Spleen (tissue), 11 donors: ENCODE measurements at regions not wholly inside any gene's neighbourhood (a gene's known extent, or its start where the extent isn't known, plus 50 kb on each side); places are given as distances from the start of the nearest gene placed in this dataset.

ENCODE experiments used
- DNase-seq: peaks from one replicate; pipeline ENCODE4 v3.0.0-alpha.2; 2020
- H3K27ac ChIP-seq, 8 donors: fragments of 200-600 bp; sonication (generic) in 7 of 8; 1 replicate in 4 of 8; 2 replicates in 4 of 8; pipeline versions ENCODE4 v1.5.0 to v1.8.0; 2016 to 2021; ENCODE audit warnings: inconsistent platforms in 4 of 8, mild to moderate bottlenecking in 4 of 8, moderate library complexity in 1 of 8
- H3K27me3 ChIP-seq, 7 donors: fragments of 200-600 bp; sonication (generic) in 6 of 7; replicated peaks in 1 of 7; 1 replicate in 4 of 7; 2 replicates in 3 of 7; pipeline versions ENCODE4 v1.5.0 to v1.8.0; 2016 to 2021; ENCODE audit warnings: inconsistent platforms in 3 of 7, mild to moderate bottlenecking in 1 of 7
- H3K36me3 ChIP-seq, 6 donors: fragments of 200-600 bp; sonication (generic) in 5 of 6; 1 replicate in 4 of 6; 2 replicates in 2 of 6; pipeline versions ENCODE4 v1.5.0 to v1.8.0; 2016 to 2021; ENCODE audit warnings: inconsistent platforms in 2 of 6
- H3K4me1 ChIP-seq, 6 donors: fragments of 200-600 bp; sonication (generic) in 5 of 6; 1 replicate in 3 of 6; 2 replicates in 3 of 6; pipeline versions ENCODE4 v1.5.0 to v1.8.0; 2016 to 2021; ENCODE audit warnings: inconsistent platforms in 3 of 6
- H3K4me3 ChIP-seq, 8 donors: fragments of 200-600 bp; sonication (generic) in 7 of 8; 1 replicate in 4 of 8; 2 replicates in 4 of 8; pipeline versions ENCODE4 v1.5.0 to v1.8.0; 2016 to 2021; ENCODE audit warnings: inconsistent platforms in 4 of 8, mild to moderate bottlenecking in 4 of 8, moderate library complexity in 2 of 8
- H3K9me3 ChIP-seq, 8 donors: fragments of 200-600 bp; sonication (generic) in 7 of 8; 1 replicate in 4 of 8; 2 replicates in 4 of 8; pipeline versions ENCODE4 v1.5.0 to v1.8.0; 2016 to 2021; ENCODE audit warnings: inconsistent platforms in 4 of 8
- CTCF ChIP-seq, 11 experiments: fragments of 200-600 bp in 7 of 11; fragments of 450-650 bp in 4 of 11; sonication (generic) in 4 of 11; IDR thresholded peaks in 8 of 11; conservative IDR thresholded peaks in 3 of 11; 1 replicate in 7 of 11; 2 replicates in 4 of 11; pipeline versions ENCODE4 v1.4.0 to v1.8.0; 2016 to 2021; ENCODE audit warnings: antibody characterized with exemption in 11 of 11, inconsistent platforms in 4 of 11, mild to moderate bottlenecking in 1 of 11
- POLR2A ChIP-seq, 3 donors: fragments of 450-650 bp; IDR thresholded peaks; one replicate each; pipeline ENCODE4 v1.5.1; 2017; ENCODE audit warnings: antibody characterized with exemption in 3 of 3, mild to moderate bottlenecking in 1 of 3
- POLR2AphosphoS5 ChIP-seq, 3 donors: sonication (generic); formaldehyde crosslinking; IDR thresholded peaks; one replicate each; pipeline ENCODE4 v1.5.1; 2017; ENCODE audit warnings: antibody characterized with exemption in 3 of 3
- WGBS, 5 donors: extraction: QIAGEN DNeasy Blood & Tissue Kit in 3 of 5; methylation state at CpG; one replicate each; pipeline versions ENCODE4 v1.1.5 to v1.1.7; 2013 to 2018; 5-methylcytosine and 5-hydroxymethylcytosine counted together
- intact Hi-C: fragments of 100-400 bp; cut with DNase I; formaldehyde crosslinking; loops from one replicate; pipeline ENCODE4 v1.15.0; 2023; ENCODE audit warnings: low total_unique reads
- donor health status: healthy with polysubstance abuse.
- donor health status: DM: no; HTN: no; CAD: no; lungs with moderate emphysema.
- donor health status: DM: no; HTN: no; CAD: no.
- donor health status: Bipolar disorder and iron deficiency.
- donor health status: healthy.
- donor health status: DM: no; HTN: no; CAD: no.
- donor health status: DM: yes; HTN: yes; CAD: no.

GRCh38 chr18:2380101-2380500, 191.2 kb downstream of the METTL4 start:
- Histone ChIP-seq H3K36me3 (no peaks in the 10 kb centered on the region), H3K4me1 (no peaks in the 10 kb centered on the region), H3K27ac (no peak overlapping the region), H3K27me3 (peaks cover 0 to 15% (median 0%) of the 10 kb centered on the region in 7 donors), H3K4me3 (no peak overlapping the region), H3K9me3 (no peaks in the 10 kb centered on the region)
- 62 to 80% (median 65%) methylated on average over 2 of the region's 2 CpGs for WGBS, 5 donors
- intact Hi-C loops, result no loop called here
- DNase-seq, result no peak
- TF ChIP-seq POLR2AphosphoS5 (IDR thresholded peaks at IDR 0.05) (no peak), CTCF (IDR thresholded peaks at IDR 0.05 in 8 of 11, conservative IDR thresholded peaks at IDR 0.05 in 3 of 11) (no peak), POLR2A (IDR thresholded peaks at IDR 0.05) (no peak)

- no peak for TF ChIP-seq CTCF (IDR thresholded peaks at IDR 0.05 in 8 of 11, conservative IDR thresholded peaks at IDR 0.05 in 3 of 11)
- no peak for TF ChIP-seq POLR2A (IDR thresholded peaks at IDR 0.05)
- TF ChIP-seq POLR2AphosphoS5 (IDR thresholded peaks at IDR 0.05), result no peak
- Histone ChIP-seq H3K4me3 (no peak overlapping the region), H3K4me1 (no peaks in the 10 kb centered on the region), H3K27ac (no peak overlapping the region), H3K9me3 (peaks cover 0 to 11% (median 3%) of the 10 kb centered on the region in 8 donors), H3K27me3 (peaks cover 0 to 8% (median 0%) of the 10 kb centered on the region in 7 donors), H3K36me3 (no peaks in the 10 kb centered on the region)
- 77 to 93% (median 87%) methylated on average over 2 of the region's 2 CpGs for WGBS, 5 donors
- intact Hi-C loops, result no loop called here
- no peak for DNase-seq
Measured at GRCh38 chr18:2381539-2381938, 189.8 kb downstream of the METTL4 start.

- no peak for DNase-seq
- no peaks in the 10 kb centered on the region for H3K36me3 ChIP-seq
- no peak overlapping the region for H3K27ac ChIP-seq
- peaks cover 0 to 27% (median 21%) of the 10 kb centered on the region in 8 donors for H3K9me3 ChIP-seq
- H3K4me3 ChIP-seq, result no peak overlapping the region
- H3K27me3 ChIP-seq, result no peaks in the 10 kb centered on the region
- intact Hi-C loops, result no loop called here
- H3K4me1 ChIP-seq, result no peaks in the 10 kb centered on the region
- TF ChIP-seq POLR2A (IDR thresholded peaks at IDR 0.05), result no peak
- no peak for TF ChIP-seq CTCF (IDR thresholded peaks at IDR 0.05 in 8 of 11, conservative IDR thresholded peaks at IDR 0.05 in 3 of 11)
- no peak for TF ChIP-seq POLR2AphosphoS5 (IDR thresholded peaks at IDR 0.05)
Measured at GRCh38 chr18:2387588-2387987, 183.7 kb downstream of the METTL4 start.

GRCh38 chr18:2390158-2390557, 181.1 kb downstream of the METTL4 start:
- Histone ChIP-seq H3K9me3 (peaks cover 0 to 27% (median 21%) of the 10 kb centered on the region in 8 donors), H3K36me3 (no peaks in the 10 kb centered on the region), H3K27ac (no peak overlapping the region), H3K27me3 (no peaks in the 10 kb centered on the region), H3K4me3 (no peak overlapping the region), H3K4me1 (no peaks in the 10 kb centered on the region)
- intact Hi-C loops, result no loop called here
- DNase-seq, result no peak
- 42 to 65% (median 48%) methylated on average over 1 of the region's 1 CpG for WGBS, 5 donors
- no peak for TF ChIP-seq POLR2AphosphoS5 (IDR thresholded peaks at IDR 0.05)
- no peak for TF ChIP-seq CTCF (IDR thresholded peaks at IDR 0.05 in 8 of 11, conservative IDR thresholded peaks at IDR 0.05 in 3 of 11)
- no peak for TF ChIP-seq POLR2A (IDR thresholded peaks at IDR 0.05)
